ENCODE measurements at regions not wholly inside any gene's neighbourhood (a gene's known extent, or its start where the extent isn't known, plus 50 kb on each side); places are given as distances from the start of the nearest gene placed in this dataset.

DNA sequence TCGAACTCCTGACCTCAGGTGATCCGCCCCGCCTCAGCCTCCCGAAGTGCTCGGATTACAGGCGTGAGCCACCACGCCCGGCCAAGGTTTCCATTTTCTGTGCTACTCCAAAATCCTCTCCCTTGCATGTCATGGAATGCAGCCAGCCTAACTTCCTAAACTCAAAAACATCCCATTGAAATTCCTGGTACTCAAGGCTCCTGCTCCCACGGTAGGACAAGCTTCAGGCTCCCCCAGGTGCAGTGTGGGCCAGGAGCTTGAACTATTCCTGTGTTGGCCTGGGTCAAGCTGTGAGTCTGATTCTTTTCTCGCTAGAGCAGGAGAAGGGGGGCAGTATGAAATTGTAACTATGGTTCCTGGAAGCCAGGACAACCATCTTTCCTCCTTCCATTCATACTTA lies 97.1 kb downstream of the RPL27A start:
- DNase-seq (ENCODE audit: low read depth in 4 of 6, low spot score in 6 of 6), result no peak
- no peak overlapping the region for H3K4me3 ChIP-seq (ENCODE audit: low read depth, low read length)
- no peaks in the 10 kb centered on the region for H3K27me3 ChIP-seq (ENCODE audit: control insufficient read depth, insufficient read depth, low read length)
- no peaks in the 10 kb centered on the region for H3K9me3 ChIP-seq (ENCODE audit: control insufficient read depth, insufficient read depth, low read length)
- peaks cover 22% of the 10 kb centered on the region for H3K4me1 ChIP-seq (ENCODE audit: control insufficient read depth, insufficient read depth, low read length)
- WGBS (ENCODE audit: insufficient coverage), result 96% methylated on average over 8 of the region's 10 CpGs
- H3K27ac ChIP-seq (ENCODE audit: low read depth, low read length), result no peak overlapping the region
- H3K36me3 ChIP-seq (ENCODE audit: control insufficient read depth, insufficient read depth, low read length), result peaks cover 8% of the 10 kb centered on the region

DNA sequence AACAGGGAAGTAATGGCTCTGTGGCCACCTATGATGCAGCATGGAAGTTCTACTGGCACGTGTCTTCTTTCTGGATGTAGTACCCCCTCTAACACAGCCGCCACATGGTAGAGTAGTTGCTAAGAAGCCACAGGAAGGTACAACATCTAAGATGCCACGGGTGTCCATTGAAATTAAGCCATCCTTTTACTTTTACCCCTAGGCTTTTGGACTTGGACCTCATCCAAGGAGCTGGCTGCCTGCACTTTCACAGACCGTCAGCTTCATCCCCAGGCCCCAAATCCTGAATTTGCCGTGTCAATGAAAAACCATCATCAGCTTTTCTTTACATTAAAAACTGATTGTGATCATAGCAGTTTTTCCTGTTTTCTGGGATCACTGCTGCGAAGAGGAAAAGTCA lies 102.4 kb downstream of the RPL27A start:
- DNase-seq (ENCODE audit: low read depth in 4 of 6, low spot score in 6 of 6), result peak in 1 of 6 donors; percentile 69
- Histone ChIP-seq H3K27me3 (ENCODE audit: control insufficient read depth, insufficient read depth, low read length) (no peaks in the 10 kb centered on the region), H3K9me3 (ENCODE audit: control insufficient read depth, insufficient read depth, low read length) (no peaks in the 10 kb centered on the region), H3K27ac (ENCODE audit: low read depth, low read length) (no peak overlapping the region), H3K4me1 (ENCODE audit: control insufficient read depth, insufficient read depth, low read length) (peaks cover 9% of the 10 kb centered on the region), H3K36me3 (ENCODE audit: control insufficient read depth, insufficient read depth, low read length) (peaks cover 2% of the 10 kb centered on the region), H3K4me3 (ENCODE audit: low read depth, low read length) (no peak overlapping the region)
- WGBS (ENCODE audit: insufficient coverage), result 48% methylated on average over 6 of the region's 6 CpGs

DNA sequence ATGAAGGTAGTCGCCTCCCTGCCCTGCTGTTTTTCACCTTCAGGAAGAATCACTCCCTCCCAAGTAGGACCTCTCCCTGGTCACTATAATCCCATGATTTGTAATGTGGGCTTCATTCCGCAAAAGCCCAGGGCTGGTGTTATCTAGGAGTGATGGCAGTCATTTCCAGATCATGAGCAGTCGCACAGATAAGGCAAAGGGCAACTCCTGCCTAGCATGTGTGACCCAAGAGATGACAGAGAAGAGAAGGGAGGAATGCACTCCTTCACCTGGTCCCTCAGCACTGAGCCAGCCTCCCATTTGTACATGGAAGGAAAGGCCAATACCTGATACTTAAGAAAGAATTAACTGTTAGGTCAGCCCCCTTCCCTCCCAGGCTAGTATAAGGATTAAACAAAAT lies 102.9 kb downstream of the RPL27A start:
- no peak for DNase-seq (ENCODE audit: low read depth in 4 of 6, low spot score in 6 of 6)
- Histone ChIP-seq H3K27me3 (ENCODE audit: control insufficient read depth, insufficient read depth, low read length) (no peaks in the 10 kb centered on the region), H3K27ac (ENCODE audit: low read depth, low read length) (no peak overlapping the region), H3K36me3 (ENCODE audit: control insufficient read depth, insufficient read depth, low read length) (peaks cover 2% of the 10 kb centered on the region), H3K4me1 (ENCODE audit: control insufficient read depth, insufficient read depth, low read length) (peaks cover 9% of the 10 kb centered on the region), H3K9me3 (ENCODE audit: control insufficient read depth, insufficient read depth, low read length) (no peaks in the 10 kb centered on the region), H3K4me3 (ENCODE audit: low read depth, low read length) (no peak overlapping the region)
- WGBS (ENCODE audit: insufficient coverage), result 100% methylated on average over 1 of the region's 3 CpGs

GRCh38 chr11:8785998-8786397 lies 103.4 kb downstream of the RPL27A start:
- no peaks in the 10 kb centered on the region for H3K9me3 ChIP-seq (ENCODE audit: control insufficient read depth, insufficient read depth, low read length)
- DNase-seq (ENCODE audit: low read depth in 4 of 6, low spot score in 6 of 6), result no peak
- no peak overlapping the region for H3K27ac ChIP-seq (ENCODE audit: low read depth, low read length)
- H3K36me3 ChIP-seq (ENCODE audit: control insufficient read depth, insufficient read depth, low read length), result peaks cover 2% of the 10 kb centered on the region
- H3K4me3 ChIP-seq (ENCODE audit: low read depth, low read length), result no peak overlapping the region
- WGBS (ENCODE audit: insufficient coverage), result no CpG with 5 or more reads among the region's 2 CpGs
- H3K4me1 ChIP-seq (ENCODE audit: control insufficient read depth, insufficient read depth, low read length), result peaks cover 9% of the 10 kb centered on the region
- no peaks in the 10 kb centered on the region for H3K27me3 ChIP-seq (ENCODE audit: control insufficient read depth, insufficient read depth, low read length)

DNA sequence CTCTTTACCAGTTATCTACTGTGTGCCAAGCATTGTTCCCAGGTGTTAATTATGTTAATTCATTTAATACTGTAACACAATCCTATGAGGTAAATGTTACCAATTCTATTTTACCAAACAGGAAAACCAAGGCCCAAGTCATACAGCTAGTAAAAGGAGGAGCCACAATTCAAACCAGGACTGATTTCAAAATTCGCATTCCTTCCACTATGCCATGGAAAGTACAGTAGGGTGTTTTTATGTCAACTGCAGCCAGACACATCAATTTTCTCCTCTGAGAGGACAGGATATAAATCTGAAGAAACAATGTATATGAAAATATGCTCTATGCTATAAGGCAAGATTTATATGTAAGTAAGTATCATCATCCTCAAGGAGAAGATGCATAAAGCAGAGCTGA lies 104.3 kb downstream of the RPL27A start:
- Histone ChIP-seq H3K36me3 (ENCODE audit: control insufficient read depth, insufficient read depth, low read length) (peaks cover 2% of the 10 kb centered on the region), H3K4me3 (ENCODE audit: low read depth, low read length) (no peak overlapping the region), H3K27me3 (ENCODE audit: control insufficient read depth, insufficient read depth, low read length) (no peaks in the 10 kb centered on the region), H3K27ac (ENCODE audit: low read depth, low read length) (no peak overlapping the region), H3K9me3 (ENCODE audit: control insufficient read depth, insufficient read depth, low read length) (no peaks in the 10 kb centered on the region), H3K4me1 (ENCODE audit: control insufficient read depth, insufficient read depth, low read length) (peaks cover 9% of the 10 kb centered on the region)
- DNase-seq (ENCODE audit: low read depth in 4 of 6, low spot score in 6 of 6), result no peak
- no CpG with 5 or more reads among the region's 1 CpG for WGBS (ENCODE audit: insufficient coverage)

- no peaks in the 10 kb centered on the region for H3K9me3 ChIP-seq (ENCODE audit: control insufficient read depth, insufficient read depth, low read length)
- no peak overlapping the region for H3K4me3 ChIP-seq (ENCODE audit: low read depth, low read length)
- H3K4me1 ChIP-seq (ENCODE audit: control insufficient read depth, insufficient read depth, low read length), result peaks cover 9% of the 10 kb centered on the region
- H3K36me3 ChIP-seq (ENCODE audit: control insufficient read depth, insufficient read depth, low read length), result peaks cover 2% of the 10 kb centered on the region
- no peaks in the 10 kb centered on the region for H3K27me3 ChIP-seq (ENCODE audit: control insufficient read depth, insufficient read depth, low read length)
- DNase-seq (ENCODE audit: low read depth in 4 of 6, low spot score in 6 of 6), result no peak
- WGBS (ENCODE audit: insufficient coverage), result 46% methylated on average over 6 of the region's 7 CpGs
- no peak overlapping the region for H3K27ac ChIP-seq (ENCODE audit: low read depth, low read length)
Measured at GRCh38 chr11:8787372-8787771, 104.8 kb downstream of the RPL27A start.

DNA sequence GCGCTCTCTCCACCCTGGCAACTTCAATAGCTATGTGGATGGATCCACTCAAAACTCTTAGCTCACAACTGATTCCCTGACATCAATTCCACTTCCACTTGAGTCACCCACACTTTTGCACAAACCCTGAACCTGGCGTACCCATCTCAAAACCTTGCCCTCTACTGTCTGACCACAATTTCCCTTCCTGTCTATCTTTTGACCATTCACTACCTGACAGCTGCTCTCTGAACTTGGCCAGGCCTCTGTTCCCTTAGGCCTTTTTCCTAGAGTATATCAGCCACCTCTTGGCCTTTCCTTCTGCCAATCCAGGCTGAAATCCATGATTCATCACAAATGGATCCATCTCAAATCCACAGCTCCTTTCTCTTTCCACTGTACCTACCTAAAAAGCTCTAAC lies 106.0 kb downstream of the RPL27A start:
- 96% methylated on average over 2 of the region's 2 CpGs for WGBS (ENCODE audit: insufficient coverage)
- H3K27ac ChIP-seq (ENCODE audit: low read depth, low read length), result no peak overlapping the region

GRCh38 chr11:8789864-8790263 lies 107.3 kb downstream of the RPL27A start:
- 0% methylated on average over 1 of the region's 2 CpGs for WGBS (ENCODE audit: insufficient coverage)

More for the DNA sequence above, 106.0 kb downstream of the RPL27A start:
- H3K9me3 ChIP-seq (ENCODE audit: control insufficient read depth, insufficient read depth, low read length), result no peaks in the 10 kb centered on the region
- no peak for DNase-seq (ENCODE audit: low read depth in 4 of 6, low spot score in 6 of 6)
- H3K36me3 ChIP-seq (ENCODE audit: control insufficient read depth, insufficient read depth, low read length), result peaks cover 2% of the 10 kb centered on the region
- H3K4me1 ChIP-seq (ENCODE audit: control insufficient read depth, insufficient read depth, low read length), result peaks cover 9% of the 10 kb centered on the region
- H3K27me3 ChIP-seq (ENCODE audit: control insufficient read depth, insufficient read depth, low read length), result no peaks in the 10 kb centered on the region
- no peak overlapping the region for H3K4me3 ChIP-seq (ENCODE audit: low read depth, low read length)

GRCh38 chr11:8790968-8791367 lies 108.4 kb downstream of the RPL27A start:
- WGBS (ENCODE audit: insufficient coverage), result no CpG with 5 or more reads among the region's 2 CpGs
- H3K27ac ChIP-seq (ENCODE audit: low read depth, low read length), result no peak overlapping the region

More at GRCh38 chr11:8789864-8790263, 107.3 kb downstream of the RPL27A start:
- H3K27me3 ChIP-seq (ENCODE audit: control insufficient read depth, insufficient read depth, low read length), result no peaks in the 10 kb centered on the region
- no peaks in the 10 kb centered on the region for H3K9me3 ChIP-seq (ENCODE audit: control insufficient read depth, insufficient read depth, low read length)
- H3K36me3 ChIP-seq (ENCODE audit: control insufficient read depth, insufficient read depth, low read length), result peaks cover 5% of the 10 kb centered on the region
- H3K27ac ChIP-seq (ENCODE audit: low read depth, low read length), result no peak overlapping the region
- H3K4me3 ChIP-seq (ENCODE audit: low read depth, low read length), result no peak overlapping the region
- H3K4me1 ChIP-seq (ENCODE audit: control insufficient read depth, insufficient read depth, low read length), result peaks cover 14% of the 10 kb centered on the region
- DNase-seq (ENCODE audit: low read depth in 4 of 6, low spot score in 6 of 6), result no peak

DNA sequence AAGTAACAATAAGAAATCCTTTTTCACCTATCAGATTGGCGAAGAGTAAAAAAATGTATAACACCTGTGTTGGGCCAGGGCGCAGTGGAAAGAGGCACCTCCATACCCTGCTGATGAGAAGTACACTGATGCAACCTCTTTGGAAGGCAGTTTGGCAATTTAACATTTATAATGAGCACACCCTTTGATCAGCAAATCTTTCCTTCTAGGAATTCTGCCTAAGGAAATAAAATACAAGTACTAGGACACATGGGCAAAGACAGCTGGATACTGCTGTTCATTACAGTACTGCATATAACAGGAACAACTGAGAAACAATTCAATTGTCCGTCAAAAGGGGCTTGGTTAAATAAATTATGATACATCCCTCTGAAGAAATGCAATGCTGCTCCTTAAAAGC lies 110.1 kb downstream of the RPL27A start:
- Histone ChIP-seq H3K27ac (ENCODE audit: low read depth, low read length) (no peak overlapping the region), H3K4me1 (ENCODE audit: control insufficient read depth, insufficient read depth, low read length) (peaks cover 7% of the 10 kb centered on the region), H3K36me3 (ENCODE audit: control insufficient read depth, insufficient read depth, low read length) (peaks cover 3% of the 10 kb centered on the region), H3K27me3 (ENCODE audit: control insufficient read depth, insufficient read depth, low read length) (no peaks in the 10 kb centered on the region), H3K9me3 (ENCODE audit: control insufficient read depth, insufficient read depth, low read length) (no peaks in the 10 kb centered on the region), H3K4me3 (ENCODE audit: low read depth, low read length) (no peak overlapping the region)
- DNase-seq (ENCODE audit: low read depth in 4 of 6, low spot score in 6 of 6), result no peak
- WGBS (ENCODE audit: insufficient coverage), result no CpG with 5 or more reads among the region's 3 CpGs

More at GRCh38 chr11:8790968-8791367, 108.4 kb downstream of the RPL27A start:
- no peak for DNase-seq (ENCODE audit: low read depth in 4 of 6, low spot score in 6 of 6)
- Histone ChIP-seq H3K4me1 (ENCODE audit: control insufficient read depth, insufficient read depth, low read length) (peaks cover 11% of the 10 kb centered on the region), H3K4me3 (ENCODE audit: low read depth, low read length) (no peak overlapping the region), H3K36me3 (ENCODE audit: control insufficient read depth, insufficient read depth, low read length) (peaks cover 5% of the 10 kb centered on the region), H3K27me3 (ENCODE audit: control insufficient read depth, insufficient read depth, low read length) (no peaks in the 10 kb centered on the region), H3K9me3 (ENCODE audit: control insufficient read depth, insufficient read depth, low read length) (no peaks in the 10 kb centered on the region)

Measured in spinal cord (tissue), 9 donors.